ENCODE measurements at regions not wholly inside any gene's neighbourhood (a gene's known extent, or its start where the extent isn't known, plus 50 kb on each side); places are given as distances from the start of the nearest gene placed in this dataset.
A peak's percentile ranks its signal among the peaks of the same experiment; 100 is the strongest.

- no peak for DNase-seq
Measured at GRCh38 chr6:4382362-4382853, 247.0 kb upstream of the ECI2 start.

GRCh38 chr6:4381381-4381780, 246.0 kb upstream of the ECI2 start:
- no peak for DNase-seq

DNA sequence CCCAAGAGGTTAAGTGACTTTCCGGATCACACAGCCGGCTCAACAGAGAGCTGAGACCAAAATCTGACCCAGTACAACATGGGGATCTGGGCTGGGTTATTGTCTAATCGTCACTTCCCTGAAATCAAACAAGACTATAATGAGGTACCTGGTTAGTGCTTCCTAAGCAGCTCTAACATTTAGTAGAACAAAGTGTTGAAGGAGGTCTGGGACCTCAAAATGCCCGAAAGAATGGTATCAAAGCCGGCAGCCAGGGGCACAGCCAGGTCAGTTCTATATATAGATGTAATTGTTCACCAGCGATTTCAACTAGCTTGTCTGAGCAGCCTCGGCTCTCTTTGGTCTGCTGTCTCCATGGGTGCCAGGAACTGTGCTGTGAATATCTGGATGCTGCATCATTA, 245.5 kb upstream of the ECI2 start:
- no peak for DNase-seq

GRCh38 chr6:4379958-4380357, 244.6 kb upstream of the ECI2 start:
- no peak for DNase-seq

- no peak for DNase-seq
Measured at GRCh38 chr6:4378319-4378996, 243.1 kb upstream of the ECI2 start.

DNA sequence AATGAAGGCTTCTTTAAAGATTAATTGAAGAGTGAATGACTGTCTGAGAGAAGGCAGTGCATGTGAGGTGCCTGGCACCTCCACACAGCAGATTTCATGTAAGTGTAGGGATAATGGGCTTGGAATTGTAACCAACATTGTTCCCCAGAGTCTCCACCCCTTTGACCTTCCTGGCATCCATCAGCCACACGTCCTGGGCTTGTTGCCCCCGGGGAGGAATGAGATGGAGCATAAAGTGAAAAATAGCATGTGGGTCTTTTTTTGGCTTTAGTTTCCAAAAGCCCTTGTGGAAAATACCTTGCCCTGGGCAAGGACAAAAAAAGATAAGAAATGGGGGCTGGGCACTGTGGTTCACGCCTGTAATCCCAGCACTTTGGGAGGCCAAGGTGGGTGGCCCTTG, 242.2 kb upstream of the ECI2 start:
- DNase-seq, result no peak

DNA sequence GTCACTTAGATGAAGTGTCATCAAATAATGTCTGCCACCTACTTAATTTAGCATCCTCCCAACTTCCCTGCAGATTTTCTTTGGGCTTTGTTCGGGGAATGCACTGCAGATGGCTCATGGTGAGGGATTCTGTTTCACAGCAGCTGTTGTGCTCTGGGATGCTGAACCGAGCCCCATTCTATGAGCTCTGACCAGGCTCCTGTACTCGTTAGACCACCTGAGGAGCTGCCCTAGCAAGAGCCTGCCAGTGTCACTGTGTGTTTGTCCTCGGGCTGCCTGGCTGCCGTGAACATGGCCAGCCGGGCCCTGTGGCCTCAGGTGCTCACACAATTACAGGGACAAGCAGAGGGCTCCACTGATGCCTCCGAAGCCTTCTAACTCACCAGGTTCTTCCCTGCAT, 238.8 kb upstream of the ECI2 start:
- no peak for DNase-seq

- DNase-seq, result no peak
Measured at GRCh38 chr6:4372866-4373265, 237.5 kb upstream of the ECI2 start.

GRCh38 chr6:4371207-4371921, 236.0 kb upstream of the ECI2 start:
- no peak for DNase-seq

DNA sequence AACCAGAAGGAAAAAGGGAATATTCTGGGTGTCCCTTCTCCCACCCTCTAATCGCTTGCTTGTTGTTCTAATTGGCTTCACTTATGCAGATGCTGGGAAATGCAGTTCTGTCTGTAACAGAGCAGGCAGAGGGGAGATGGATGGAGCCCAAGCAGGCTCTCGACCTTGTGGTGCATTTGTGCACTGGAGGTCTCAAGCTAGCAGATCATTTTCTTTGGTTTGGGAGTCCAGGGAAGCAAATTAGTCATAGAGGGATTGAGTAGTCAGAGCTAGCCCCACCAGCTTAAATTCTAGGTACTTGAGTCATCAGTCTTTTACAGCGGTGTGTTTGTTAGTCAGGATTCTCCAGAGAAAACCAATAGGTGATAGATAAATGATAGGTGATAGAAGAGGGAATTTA, 234.7 kb upstream of the ECI2 start:
- no peak for DNase-seq

DNA sequence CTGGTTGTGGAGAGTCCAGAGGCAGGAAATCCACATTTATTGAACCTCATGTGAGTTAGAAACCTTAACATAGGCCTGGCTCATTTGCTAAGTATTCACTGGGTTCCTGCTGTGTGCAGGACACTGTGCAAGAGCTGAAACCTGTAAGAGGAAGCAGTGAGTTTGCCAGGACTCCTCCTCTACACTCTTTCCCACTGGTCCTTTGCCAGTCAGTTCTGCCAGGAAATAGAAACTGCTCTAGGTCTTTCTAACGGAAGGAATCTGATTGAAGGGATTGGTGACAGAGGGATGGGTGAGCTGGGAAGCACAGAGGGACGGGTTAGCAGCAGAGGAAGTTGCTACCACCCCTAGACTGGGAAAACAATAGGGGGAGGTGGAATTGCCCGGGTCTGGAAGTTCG, 234.2 kb upstream of the ECI2 start:
- DNase-seq, result no peak

DNA sequence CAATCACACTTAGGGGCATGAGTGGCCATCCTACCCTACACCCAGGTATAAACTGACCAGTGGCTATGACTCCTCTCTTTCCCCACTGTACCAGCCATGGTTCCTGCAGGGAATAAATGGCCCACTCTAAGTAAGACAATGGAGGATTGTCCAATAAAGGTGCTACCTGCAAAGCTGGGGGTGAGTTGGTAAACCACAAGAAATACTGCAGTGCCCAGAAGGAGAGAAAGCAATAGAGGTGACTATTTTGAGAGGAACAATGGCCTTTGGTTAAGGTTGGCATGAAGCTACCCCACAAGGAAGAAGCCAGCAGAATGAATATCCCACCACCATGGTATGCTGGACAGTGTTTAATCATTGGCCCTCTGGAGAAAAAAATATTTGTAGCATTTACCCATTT, 233.3 kb upstream of the ECI2 start:
- DNase-seq, result no peak

GRCh38 chr6:4367643-4368042, 232.3 kb upstream of the ECI2 start:
- DNase-seq, result no peak

GRCh38 chr6:4366635-4367395, 231.4 kb upstream of the ECI2 start:
- DNase-seq, result no peak

DNA sequence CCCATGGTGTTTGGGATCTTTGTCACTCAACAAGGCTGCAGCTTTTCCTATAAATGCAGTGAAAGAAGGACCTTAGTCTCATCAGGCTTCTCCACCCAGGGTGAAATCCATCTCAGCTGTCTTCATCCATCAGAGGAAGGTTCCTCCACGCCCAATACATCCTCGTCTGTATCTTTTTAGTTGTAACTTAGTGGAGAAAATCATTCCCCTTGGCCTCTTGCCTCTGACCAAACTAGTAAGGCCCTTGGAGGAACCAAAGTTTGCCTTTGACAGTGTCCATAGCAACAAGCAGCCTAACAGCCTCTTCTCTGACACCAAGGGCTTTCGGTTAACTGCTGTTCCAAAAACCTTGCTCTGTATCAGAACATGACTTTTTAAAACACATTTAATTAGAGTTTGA, 230.3 kb upstream of the ECI2 start:
- DNase-seq, result no peak

- no peak for DNase-seq
Measured at GRCh38 chr6:4364711-4365110, 229.3 kb upstream of the ECI2 start.

DNA sequence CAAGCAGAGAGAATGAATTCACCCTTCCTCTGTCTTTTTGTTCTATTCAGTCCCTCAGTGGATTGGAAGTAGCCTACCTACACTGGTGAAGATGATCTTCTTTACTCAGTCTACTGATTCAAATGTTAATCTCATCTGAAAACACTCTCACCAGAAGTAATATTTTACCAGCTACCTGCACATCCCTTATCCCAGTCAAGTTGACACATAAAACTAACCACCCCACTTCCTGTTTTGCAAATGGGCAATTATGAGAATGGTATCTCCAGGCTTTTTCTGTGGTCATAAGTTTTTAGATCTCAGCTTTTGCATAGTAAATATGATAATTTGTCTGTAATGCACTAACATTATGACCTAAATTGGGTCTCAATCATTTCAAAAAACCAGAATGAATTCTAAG, 228.8 kb upstream of the ECI2 start:
- no peak for DNase-seq

GRCh38 chr6:4363656-4364055, 228.3 kb upstream of the ECI2 start:
- no peak for DNase-seq

GRCh38 chr6:4362326-4362725, 227.0 kb upstream of the ECI2 start:
- no peak for DNase-seq

- no peak for DNase-seq
Measured at GRCh38 chr6:4360920-4361319, 225.5 kb upstream of the ECI2 start.

DNA sequence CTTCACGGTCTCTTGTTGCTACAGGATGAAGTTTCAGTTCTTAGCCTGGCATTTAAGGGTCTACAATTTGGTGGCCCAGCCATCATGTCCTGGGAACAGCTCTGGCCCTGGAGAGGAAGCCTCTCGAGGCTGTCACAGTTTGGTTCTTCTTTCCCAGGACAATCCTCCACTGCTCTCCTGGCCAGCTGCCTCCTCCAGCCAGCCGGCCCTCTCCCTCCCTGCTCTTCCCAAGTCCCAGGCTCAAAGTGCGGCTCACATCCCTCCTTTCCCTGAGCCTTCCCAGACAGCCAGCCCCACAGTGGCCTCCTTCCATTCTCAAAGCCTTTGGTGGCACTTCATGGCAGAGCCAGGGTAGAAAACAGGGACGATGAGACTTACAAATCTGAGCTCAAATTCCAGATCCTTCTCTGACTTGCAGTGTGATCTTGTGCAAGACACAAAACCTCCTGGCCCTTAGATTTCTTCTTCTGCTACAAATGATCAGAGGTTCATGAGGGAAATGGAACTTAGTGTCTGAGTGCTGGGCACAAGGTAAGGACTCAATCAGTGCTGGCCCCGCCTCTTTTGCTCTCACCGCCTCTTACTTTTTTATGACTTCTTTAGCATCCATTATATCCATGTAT, 223.8 kb upstream of the ECI2 start:
- DNase-seq, result peak in 2 of 58 donors; percentile 27 to 39

Measured in anterior cingulate cortex (tissue), 58 donors.